ENCODE measurements at regions not wholly inside any gene's neighbourhood (a gene's known extent, or its start where the extent isn't known, plus 50 kb on each side); places are given as distances from the start of the nearest gene placed in this dataset.

DNA sequence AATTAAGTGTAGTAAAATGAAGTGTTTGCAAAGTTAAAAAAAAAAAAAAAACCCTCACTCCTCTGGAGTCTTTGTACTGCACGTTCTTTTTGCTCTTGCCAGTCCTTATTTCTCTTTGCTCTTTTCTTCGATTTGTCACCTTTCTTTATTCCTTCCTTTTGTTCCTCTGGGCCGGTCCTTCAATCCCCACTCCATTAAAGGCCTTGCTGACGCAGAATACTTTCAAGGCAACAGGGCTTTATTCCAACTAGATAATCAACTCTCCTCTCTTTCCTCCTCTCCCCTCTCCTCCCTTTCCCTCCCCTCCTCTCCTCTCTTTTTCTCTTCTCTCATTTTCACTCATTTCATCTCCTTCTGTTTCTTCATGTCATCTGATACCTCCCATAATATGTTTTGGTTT, 138.2 kb upstream of the NTM start:
- no peak for TF ChIP-seq EZH2phosphoT487 (IDR thresholded peaks at IDR 0.05; ENCODE audit: borderline replicate concordance, low read depth, low read length)
- TF ChIP-seq, protein P1, sequence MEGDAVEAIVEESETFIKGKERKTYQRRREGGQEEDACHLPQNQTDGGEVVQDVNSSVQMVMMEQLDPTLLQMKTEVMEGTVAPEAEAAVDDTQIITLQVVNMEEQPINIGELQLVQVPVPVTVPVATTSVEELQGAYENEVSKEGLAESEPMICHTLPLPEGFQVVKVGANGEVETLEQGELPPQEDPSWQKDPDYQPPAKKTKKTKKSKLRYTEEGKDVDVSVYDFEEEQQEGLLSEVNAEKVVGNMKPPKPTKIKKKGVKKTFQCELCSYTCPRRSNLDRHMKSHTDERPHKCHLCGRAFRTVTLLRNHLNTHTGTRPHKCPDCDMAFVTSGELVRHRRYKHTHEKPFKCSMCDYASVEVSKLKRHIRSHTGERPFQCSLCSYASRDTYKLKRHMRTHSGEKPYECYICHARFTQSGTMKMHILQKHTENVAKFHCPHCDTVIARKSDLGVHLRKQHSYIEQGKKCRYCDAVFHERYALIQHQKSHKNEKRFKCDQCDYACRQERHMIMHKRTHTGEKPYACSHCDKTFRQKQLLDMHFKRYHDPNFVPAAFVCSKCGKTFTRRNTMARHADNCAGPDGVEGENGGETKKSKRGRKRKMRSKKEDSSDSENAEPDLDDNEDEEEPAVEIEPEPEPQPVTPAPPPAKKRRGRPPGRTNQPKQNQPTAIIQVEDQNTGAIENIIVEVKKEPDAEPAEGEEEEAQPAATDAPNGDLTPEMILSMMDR (conservative IDR thresholded peaks at IDR 0.05; ENCODE audit: low read length) = no peak
